ENCODE measurements at regions not wholly inside any gene's neighbourhood (a gene's known extent, or its start where the extent isn't known, plus 50 kb on each side); places are given as distances from the start of the nearest gene placed in this dataset.

DNA sequence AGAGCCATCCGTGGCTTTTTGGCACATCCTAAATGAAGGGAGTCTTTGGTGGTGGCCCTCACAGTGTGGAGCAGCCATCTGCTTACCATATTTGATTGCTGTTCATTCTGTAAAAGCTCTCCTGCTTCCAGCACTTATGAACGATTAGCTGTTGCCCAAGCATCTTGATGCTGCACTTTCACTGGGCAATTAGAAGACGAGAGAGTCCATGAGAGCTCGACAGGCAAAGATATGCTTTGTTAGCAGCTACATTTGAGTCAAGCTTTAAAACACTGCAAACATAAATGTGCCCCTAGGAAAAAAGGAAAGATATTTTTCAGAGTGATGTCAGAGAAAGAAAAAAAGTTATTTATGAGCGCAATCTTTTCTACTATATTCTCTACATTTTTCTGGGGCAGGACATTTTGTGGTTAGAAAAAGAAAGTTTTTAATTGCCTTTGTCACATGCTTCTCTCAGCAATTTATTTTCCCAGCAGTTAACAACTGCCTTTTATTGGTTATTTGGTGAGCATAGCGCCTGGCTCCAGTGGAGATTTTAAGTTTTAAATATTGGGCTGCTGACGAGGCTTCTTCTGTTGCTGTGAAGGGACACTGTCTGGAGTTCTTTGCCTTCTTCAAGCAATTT is 468.4 kb downstream of the C3orf38 start:
- Histone ChIP-seq H3K9me3 (ENCODE audit: control insufficient read depth, insufficient read depth, low read length) (no peaks in the 10 kb centered on the region), H3K4me3 (ENCODE audit: low read depth, low read length) (no peak overlapping the region), H3K27me3 (ENCODE audit: control insufficient read depth, insufficient read depth, low read length) (no peaks in the 10 kb centered on the region), H3K27ac (ENCODE audit: low read depth, low read length) (no peak overlapping the region)
- CTCF ChIA-PET: no interaction called here
- POLR2A ChIA-PET: no interaction called here
- TF ChIP-seq, protein P1, sequence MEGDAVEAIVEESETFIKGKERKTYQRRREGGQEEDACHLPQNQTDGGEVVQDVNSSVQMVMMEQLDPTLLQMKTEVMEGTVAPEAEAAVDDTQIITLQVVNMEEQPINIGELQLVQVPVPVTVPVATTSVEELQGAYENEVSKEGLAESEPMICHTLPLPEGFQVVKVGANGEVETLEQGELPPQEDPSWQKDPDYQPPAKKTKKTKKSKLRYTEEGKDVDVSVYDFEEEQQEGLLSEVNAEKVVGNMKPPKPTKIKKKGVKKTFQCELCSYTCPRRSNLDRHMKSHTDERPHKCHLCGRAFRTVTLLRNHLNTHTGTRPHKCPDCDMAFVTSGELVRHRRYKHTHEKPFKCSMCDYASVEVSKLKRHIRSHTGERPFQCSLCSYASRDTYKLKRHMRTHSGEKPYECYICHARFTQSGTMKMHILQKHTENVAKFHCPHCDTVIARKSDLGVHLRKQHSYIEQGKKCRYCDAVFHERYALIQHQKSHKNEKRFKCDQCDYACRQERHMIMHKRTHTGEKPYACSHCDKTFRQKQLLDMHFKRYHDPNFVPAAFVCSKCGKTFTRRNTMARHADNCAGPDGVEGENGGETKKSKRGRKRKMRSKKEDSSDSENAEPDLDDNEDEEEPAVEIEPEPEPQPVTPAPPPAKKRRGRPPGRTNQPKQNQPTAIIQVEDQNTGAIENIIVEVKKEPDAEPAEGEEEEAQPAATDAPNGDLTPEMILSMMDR (IDR thresholded peaks at IDR 0.05; ENCODE audit: low read depth, low read length): no peak
- DNase-seq (ENCODE audit: low read depth, low spot score): no peak

DNA sequence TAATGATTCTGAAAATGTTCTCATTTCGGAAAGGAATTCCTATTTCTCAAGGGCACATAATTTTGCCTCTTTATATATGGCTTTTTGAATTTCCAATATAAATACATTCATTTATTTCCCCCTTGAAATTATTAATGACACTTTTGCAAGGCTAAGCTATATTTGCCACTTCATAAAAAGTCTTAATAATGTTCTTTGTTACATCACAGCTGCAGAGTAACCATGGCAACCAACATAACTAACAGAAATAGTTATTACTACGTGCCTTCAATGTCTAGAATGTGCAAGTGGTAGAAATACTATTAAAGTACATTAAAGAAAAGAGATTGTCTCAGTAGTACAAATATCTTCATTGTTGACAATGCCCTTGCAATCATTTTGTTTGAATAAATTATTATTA is 471.8 kb downstream of the C3orf38 start:
- ChIA-PET POLR2A (no interaction called here), CTCF (no interaction called here)
- TF ChIP-seq, protein P1 (IDR thresholded peaks at IDR 0.05; ENCODE audit: low read depth, low read length): no peak
- Histone ChIP-seq H3K4me3 (ENCODE audit: low read depth, low read length) (no peak overlapping the region), H3K9me3 (ENCODE audit: control insufficient read depth, insufficient read depth, low read length) (no peaks in the 10 kb centered on the region), H3K27ac (ENCODE audit: low read depth, low read length) (no peak overlapping the region), H3K27me3 (ENCODE audit: control insufficient read depth, insufficient read depth, low read length) (no peaks in the 10 kb centered on the region)
- DNase-seq (ENCODE audit: low read depth, low spot score): no peak

DNA sequence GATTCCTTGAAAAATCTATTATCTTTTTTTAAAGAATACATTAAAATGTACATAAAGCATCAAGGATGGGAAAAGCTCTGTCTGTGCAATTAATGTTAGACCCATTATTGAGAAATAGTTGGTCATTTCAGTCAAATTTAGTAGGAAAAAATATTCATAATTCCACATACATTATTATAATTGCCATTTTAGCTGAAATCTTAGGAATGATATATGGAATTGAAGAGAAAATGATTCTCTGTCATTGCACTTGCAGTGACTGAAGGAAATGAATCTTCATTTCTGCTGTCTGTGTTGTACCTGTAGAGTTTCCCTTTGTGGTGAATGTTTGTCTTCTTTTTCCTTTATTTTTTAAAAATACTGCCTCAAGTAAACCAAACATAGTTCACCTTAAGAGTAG is 473.9 kb downstream of the C3orf38 start:
- no peak for DNase-seq (ENCODE audit: low read depth, low spot score)
- Histone ChIP-seq H3K27ac (ENCODE audit: low read depth, low read length) (no peak overlapping the region), H3K27me3 (ENCODE audit: control insufficient read depth, insufficient read depth, low read length) (no peaks in the 10 kb centered on the region), H3K9me3 (ENCODE audit: control insufficient read depth, insufficient read depth, low read length) (no peaks in the 10 kb centered on the region), H3K4me3 (ENCODE audit: low read depth, low read length) (no peak overlapping the region)
- POLR2A ChIA-PET: no interaction called here
- TF ChIP-seq, protein P1 (IDR thresholded peaks at IDR 0.05; ENCODE audit: low read depth, low read length): no peak
- CTCF ChIA-PET: no interaction called here

DNA sequence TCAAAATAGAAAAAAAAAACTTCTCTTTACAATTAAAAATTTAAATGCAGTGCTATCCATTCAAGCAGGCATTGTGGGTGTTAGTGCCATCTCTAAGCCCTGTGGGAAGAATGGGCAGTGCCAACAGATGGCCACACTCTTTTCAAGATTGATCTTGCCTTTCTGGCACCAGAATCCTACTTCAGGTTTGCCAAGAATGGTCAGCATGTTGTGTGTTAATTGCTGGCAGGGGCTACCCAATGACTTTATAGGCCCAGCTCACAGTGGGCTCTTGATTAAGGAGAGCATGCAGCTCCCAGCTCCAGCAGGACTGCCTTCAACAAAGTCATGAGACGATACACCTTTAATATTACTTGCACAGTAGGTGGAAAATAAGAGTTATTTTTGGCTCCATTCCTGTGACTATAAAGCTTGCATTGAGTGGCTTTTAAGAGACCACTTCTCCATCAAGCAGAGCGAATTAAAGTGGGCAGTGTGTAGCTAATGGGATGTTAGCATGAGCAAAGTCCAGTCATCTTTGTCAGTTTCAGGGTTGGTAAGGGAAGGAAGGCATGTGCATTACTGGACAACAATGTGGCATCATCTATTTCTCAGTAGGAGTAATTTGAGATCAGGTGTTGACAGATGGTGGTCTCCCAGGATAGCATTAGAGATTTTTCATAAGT is 476.8 kb downstream of the C3orf38 start:
- no peak overlapping the region for H3K27ac ChIP-seq (ENCODE audit: low read depth, low read length)
- H3K9me3 ChIP-seq (ENCODE audit: control insufficient read depth, insufficient read depth, low read length): no peaks in the 10 kb centered on the region; the same call in 1 of the 2 replicates
- no peak for DNase-seq (ENCODE audit: low read depth, low spot score)
- H3K4me3 ChIP-seq (ENCODE audit: low read depth, low read length): no peak overlapping the region
- CTCF ChIA-PET: no interaction called here
- TF ChIP-seq, protein P1 (IDR thresholded peaks at IDR 0.05; ENCODE audit: low read depth, low read length): no peak
- no peaks in the 10 kb centered on the region for H3K27me3 ChIP-seq (ENCODE audit: control insufficient read depth, insufficient read depth, low read length)
- POLR2A ChIA-PET: no interaction called here

DNA sequence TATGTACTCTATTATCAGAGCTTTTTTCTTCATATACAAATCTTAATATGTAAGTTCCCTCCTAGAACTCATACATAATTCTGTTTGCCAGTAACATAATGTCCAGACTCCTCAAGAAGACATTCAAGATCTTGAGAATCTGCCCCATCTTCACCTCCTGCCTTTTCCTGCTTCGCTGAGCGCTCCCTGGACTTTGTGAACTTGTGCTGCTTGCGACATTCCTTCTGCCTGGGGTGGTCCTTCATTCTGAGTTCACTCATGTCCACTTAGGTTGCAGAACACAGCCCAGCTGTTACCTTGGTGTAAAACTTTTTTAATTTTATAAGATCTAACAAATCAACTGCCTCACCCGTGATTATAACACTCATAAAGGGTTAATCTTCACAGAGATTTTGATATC is 478.5 kb upstream of the EPHA3 start:
- ChIA-PET CTCF (no interaction called here), POLR2A (no interaction called here)
- Histone ChIP-seq H3K4me3 (ENCODE audit: low read depth, low read length) (no peak overlapping the region), H3K9me3 (ENCODE audit: control insufficient read depth, insufficient read depth, low read length) (no peaks in the 10 kb centered on the region; the same call in 1 of the 2 replicates), H3K27me3 (ENCODE audit: control insufficient read depth, insufficient read depth, low read length) (no peaks in the 10 kb centered on the region), H3K27ac (ENCODE audit: low read depth, low read length) (no peak overlapping the region)
- no peak for DNase-seq (ENCODE audit: low read depth, low spot score)
- TF ChIP-seq, protein P1 (IDR thresholded peaks at IDR 0.05; ENCODE audit: low read depth, low read length): no peak

All from AG04450 (cell line).